GM21423 (cell line): ENCODE measurements at regions not wholly inside any gene's neighbourhood (a gene's known extent, or its start where the extent isn't known, plus 50 kb on each side); places are given as distances from the start of the nearest gene placed in this dataset.
"Not testable (repeated sequence)": the region's sequence is repeated elsewhere in the genome, so short reads cannot be mapped to it uniquely, and the experiment has no call there.

Experiments
- ATAC-seq: cut with Tn5 transposase; IDR thresholded peaks from one replicate; pipeline ENCODE4 v1.9.1; 2021; ENCODE audit warnings: mild to moderate bottlenecking, moderate library complexity; ENCODE audit not compliant: unreplicated experiment

GRCh38 chr3:102032491-102033383, 183.4 kb downstream of the NFKBIZ start:
- ATAC-seq: no peak

GRCh38 chr3:102034639-102035451, 185.5 kb downstream of the NFKBIZ start:
- ATAC-seq: peak; percentile 28

- ATAC-seq: peak; percentile 45
Observed at GRCh38 chr3:102036017-102036416, 186.7 kb downstream of the NFKBIZ start.

- no peak for ATAC-seq
Observed at GRCh38 chr3:102036472-102036871, 187.2 kb downstream of the NFKBIZ start.

GRCh38 chr3:102037209-102037608, 187.9 kb downstream of the NFKBIZ start:
- no peak for ATAC-seq

- ATAC-seq: no peak
Observed at GRCh38 chr3:102037791-102038190, 188.5 kb downstream of the NFKBIZ start.

GRCh38 chr3:102038477-102039142, 189.3 kb downstream of the NFKBIZ start:
- ATAC-seq: peak; percentile 87

GRCh38 chr3:102040144-102040543, 190.8 kb downstream of the NFKBIZ start:
- not testable (repeated sequence) for ATAC-seq

GRCh38 chr3:102053375-102053989, 204.2 kb downstream of the NFKBIZ start:
- no peak for ATAC-seq

GRCh38 chr3:102054543-102055080, 205.3 kb downstream of the NFKBIZ start:
- ATAC-seq: no peak

GRCh38 chr3:102057781-102058421, 208.6 kb downstream of the NFKBIZ start:
- peak; percentile 81 for ATAC-seq

GRCh38 chr3:102059145-102059943, 210.0 kb downstream of the NFKBIZ start:
- ATAC-seq: peak; percentile 70

GRCh38 chr3:102060814-102061213, 211.5 kb downstream of the NFKBIZ start:
- ATAC-seq: no peak

- ATAC-seq: no peak
Observed at GRCh38 chr3:102063572-102063971, 214.3 kb downstream of the NFKBIZ start.

- ATAC-seq: no peak
Observed at GRCh38 chr3:102066470-102066869, 217.2 kb downstream of the NFKBIZ start.

GRCh38 chr3:102068327-102068726, 219.0 kb downstream of the NFKBIZ start:
- no peak for ATAC-seq

- ATAC-seq: no peak
Observed at GRCh38 chr3:102068736-102069135, 219.4 kb downstream of the NFKBIZ start.

- no peak for ATAC-seq
Observed at GRCh38 chr3:102069211-102069662, 219.9 kb downstream of the NFKBIZ start.

GRCh38 chr3:102074946-102075345, 225.6 kb downstream of the NFKBIZ start:
- no peak for ATAC-seq
